T-helper 1 cell (primary cell): ENCODE measurements at regions not wholly inside any gene's neighbourhood (a gene's known extent, or its start where the extent isn't known, plus 50 kb on each side); places are given as distances from the start of the nearest gene placed in this dataset.

Experiments used
- DNase-seq, 5 donors: peaks; one replicate each; pipeline ENCODE4 v3.0.0-alpha.2; 2012 to 2020

GRCh38 chr2:67712484-67712883, 315.4 kb downstream of the ETAA1 start:
- DNase-seq: no peak

- DNase-seq: no peak
Observed at GRCh38 chr2:67713376-67713775, 316.2 kb downstream of the ETAA1 start.

- no peak for DNase-seq
Observed at GRCh38 chr2:67716895-67717396, 319.8 kb downstream of the ETAA1 start.

- no peak for DNase-seq
Observed at GRCh38 chr2:67717692-67718091, 320.6 kb downstream of the ETAA1 start.

- no peak for DNase-seq
Observed at GRCh38 chr2:67719351-67719750, 322.2 kb downstream of the ETAA1 start.

GRCh38 chr2:67721516-67721915, 324.4 kb downstream of the ETAA1 start:
- DNase-seq: no peak

GRCh38 chr2:67724261-67724660, 327.1 kb downstream of the ETAA1 start:
- DNase-seq: no peak

GRCh38 chr2:67725731-67726130, 328.6 kb downstream of the ETAA1 start:
- no peak for DNase-seq

GRCh38 chr2:67726416-67726815, 329.3 kb downstream of the ETAA1 start:
- DNase-seq: no peak

- no peak for DNase-seq
Observed at GRCh38 chr2:67727131-67727530, 330.0 kb downstream of the ETAA1 start.

GRCh38 chr2:67727623-67728022, 330.5 kb downstream of the ETAA1 start:
- DNase-seq: no peak

- DNase-seq: no peak
Observed at GRCh38 chr2:67729474-67729873, 332.3 kb downstream of the ETAA1 start.

GRCh38 chr2:67733517-67733916, 329.3 kb downstream of the C1D start:
- no peak for DNase-seq

GRCh38 chr2:67752199-67752598, 310.6 kb downstream of the C1D start:
- no peak for DNase-seq

GRCh38 chr2:67752969-67753368, 309.8 kb downstream of the C1D start:
- no peak for DNase-seq

- no peak for DNase-seq
Observed at GRCh38 chr2:67755156-67755882, 307.5 kb downstream of the C1D start.

GRCh38 chr2:67760995-67761394, 301.8 kb downstream of the C1D start:
- DNase-seq: no peak

- no peak for DNase-seq
Observed at GRCh38 chr2:67771380-67771779, 291.4 kb downstream of the C1D start.

- no peak for DNase-seq
Observed at GRCh38 chr2:67772216-67773170, 290.3 kb downstream of the C1D start.

- DNase-seq: no peak
Observed at GRCh38 chr2:67773851-67774250, 289.0 kb downstream of the C1D start.

GRCh38 chr2:67776276-67776675, 286.5 kb downstream of the C1D start:
- no peak for DNase-seq

GRCh38 chr2:67777010-67777409, 285.8 kb downstream of the C1D start:
- no peak for DNase-seq

- no peak for DNase-seq
Observed at GRCh38 chr2:67777836-67778429, 284.9 kb downstream of the C1D start.
